ENCODE measurements at regions not wholly inside any gene's neighbourhood (a gene's known extent, or its start where the extent isn't known, plus 50 kb on each side); places are given as distances from the start of the nearest gene placed in this dataset.

DNA sequence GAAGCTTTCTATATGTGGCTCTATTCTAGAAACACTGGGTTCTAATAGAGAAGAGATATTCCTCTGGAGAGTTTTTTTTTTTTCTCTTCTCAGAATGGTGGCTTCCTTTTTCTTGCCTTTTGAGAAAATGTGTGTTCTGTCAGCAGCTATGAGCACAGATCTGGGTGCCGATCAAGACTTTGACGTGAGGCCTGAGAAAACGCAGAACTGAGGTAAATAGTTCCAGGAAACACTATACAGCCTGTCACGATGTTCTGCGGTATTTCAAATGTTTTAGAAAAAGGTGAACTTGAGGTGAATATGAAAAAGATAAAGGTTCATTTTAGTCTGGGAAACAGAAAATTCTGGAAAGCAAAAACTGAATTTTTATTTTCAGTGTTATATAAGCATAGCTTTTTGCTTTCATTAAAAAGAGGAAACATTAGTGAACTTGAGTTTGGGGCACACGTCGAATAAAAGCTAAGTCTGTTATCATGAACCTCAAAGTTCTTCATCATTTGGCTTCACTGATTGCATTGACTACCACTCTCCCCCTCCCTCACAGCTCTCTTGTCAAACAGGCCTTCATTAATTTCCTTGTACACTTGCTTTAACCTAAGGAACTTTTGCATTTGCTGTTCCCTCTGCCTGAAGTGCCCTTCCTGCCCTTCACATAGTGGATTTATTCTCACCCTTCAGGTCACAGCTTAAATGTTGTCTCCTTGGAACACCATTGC is 265.1 kb downstream of the NFKBIZ start:
- no peaks in the 10 kb centered on the region for H3K27me3 Mint-ChIP-seq (ENCODE audit: insufficient read depth)
- no peak overlapping the region for H3K27ac Mint-ChIP-seq
- no peak overlapping the region for H3K4me3 ChIP-seq (ENCODE audit: low read length)
- H3K36me3 ChIP-seq (ENCODE audit: control insufficient read depth, insufficient read depth, low read length), result no peaks in the 10 kb centered on the region
- TF ChIP-seq CTCF (conservative IDR thresholded peaks at IDR 0.05), result no peak
- H3K4me1 ChIP-seq (ENCODE audit: control insufficient read depth, insufficient read depth, low read length), result no peaks in the 10 kb centered on the region
- no peaks in the 10 kb centered on the region for H3K9me3 ChIP-seq (ENCODE audit: control insufficient read depth, low read length)
- H3K4me3 Mint-ChIP-seq, result no peak overlapping the region
- WGBS, 2 experiments (ENCODE audit: insufficient coverage in 1 of 2, insufficient read length in 1 of 2), result 95 to 100% methylated on average over 4 to 7 of the region's 7 CpGs
- H3K4me1 Mint-ChIP-seq, result no peaks in the 10 kb centered on the region
- DNase-seq, result no peak
- no peaks in the 10 kb centered on the region for H3K9me3 Mint-ChIP-seq
- H3K27me3 ChIP-seq (ENCODE audit: control insufficient read depth, insufficient read depth, low read length, poor library complexity, severe bottlenecking), result no peaks in the 10 kb centered on the region
- H3K9ac ChIP-seq (ENCODE audit: extremely low read depth, low read length, poor library complexity, severe bottlenecking), result no peak overlapping the region
- H3K27ac ChIP-seq (ENCODE audit: low read depth, low read length), result no peak overlapping the region
- H3K36me3 Mint-ChIP-seq (ENCODE audit: low read depth), result no peaks in the 10 kb centered on the region

GRCh38 chr3:102122527-102122926 is 273.2 kb downstream of the NFKBIZ start:
- Histone ChIP-seq H3K9ac (ENCODE audit: extremely low read depth, low read length, poor library complexity, severe bottlenecking) (no peak overlapping the region), H3K36me3 (ENCODE audit: control insufficient read depth, insufficient read depth, low read length) (no peaks in the 10 kb centered on the region), H3K27me3 (ENCODE audit: control insufficient read depth, insufficient read depth, low read length, poor library complexity, severe bottlenecking) (no peaks in the 10 kb centered on the region), H3K27ac (ENCODE audit: low read depth, low read length) (no peak overlapping the region), H3K4me1 (ENCODE audit: control insufficient read depth, insufficient read depth, low read length) (no peaks in the 10 kb centered on the region), H3K9me3 (ENCODE audit: control insufficient read depth, low read length) (peaks cover 8% of the 10 kb centered on the region), H3K4me3 (ENCODE audit: low read length) (no peak overlapping the region)
- no peaks in the 10 kb centered on the region for H3K36me3 Mint-ChIP-seq (ENCODE audit: low read depth)
- peaks cover 10% of the 10 kb centered on the region for H3K9me3 Mint-ChIP-seq
- H3K27me3 Mint-ChIP-seq (ENCODE audit: insufficient read depth), result no peaks in the 10 kb centered on the region
- no peak for DNase-seq
- H3K4me1 Mint-ChIP-seq, result no peaks in the 10 kb centered on the region
- H3K27ac Mint-ChIP-seq, result no peak overlapping the region
- TF ChIP-seq CTCF (conservative IDR thresholded peaks at IDR 0.05), result no peak
- H3K4me3 Mint-ChIP-seq, result no peak overlapping the region

- no peaks in the 10 kb centered on the region for H3K36me3 Mint-ChIP-seq (ENCODE audit: low read depth)
- TF ChIP-seq CTCF (conservative IDR thresholded peaks at IDR 0.05), result no peak
- 87% methylated on average over 2 of the region's 2 CpGs; no CpG with 5 or more reads in 1 of the 2 experiments for WGBS, 2 experiments (ENCODE audit: insufficient coverage in 1 of 2, insufficient read length in 1 of 2)
- no peak for DNase-seq
- Histone ChIP-seq H3K27ac (ENCODE audit: low read depth, low read length) (no peak overlapping the region), H3K27me3 (ENCODE audit: control insufficient read depth, insufficient read depth, low read length, poor library complexity, severe bottlenecking) (no peaks in the 10 kb centered on the region), H3K4me1 (ENCODE audit: control insufficient read depth, insufficient read depth, low read length) (no peaks in the 10 kb centered on the region), H3K36me3 (ENCODE audit: control insufficient read depth, insufficient read depth, low read length) (no peaks in the 10 kb centered on the region), H3K4me3 (ENCODE audit: low read length) (no peak overlapping the region), H3K9ac (ENCODE audit: extremely low read depth, low read length, poor library complexity, severe bottlenecking) (no peak overlapping the region), H3K9me3 (ENCODE audit: control insufficient read depth, low read length) (peaks cover 8% of the 10 kb centered on the region)
- no peaks in the 10 kb centered on the region for H3K27me3 Mint-ChIP-seq (ENCODE audit: insufficient read depth)
- no peaks in the 10 kb centered on the region for H3K4me1 Mint-ChIP-seq
- no peak overlapping the region for H3K27ac Mint-ChIP-seq
- H3K4me3 Mint-ChIP-seq, result no peak overlapping the region
- H3K9me3 Mint-ChIP-seq, result peaks cover 10% of the 10 kb centered on the region
Measured at GRCh38 chr3:102123590-102124190, 274.4 kb downstream of the NFKBIZ start.

All from endodermal cell (in vitro differentiated cells).